Hematopoietic multipotent progenitor cell treated with erythropoietin and hydrocortisone succinate and interleukin-3 and kit ligand, for 8 days (in vitro differentiated cells): ENCODE measurements at regions not wholly inside any gene's neighbourhood (a gene's known extent, or its start where the extent isn't known, plus 50 kb on each side); places are given as distances from the start of the nearest gene placed in this dataset.

Experiments
- DNase-seq: peaks from one replicate; pipeline ENCODE4 v3.0.0-alpha.2; 2015

DNA sequence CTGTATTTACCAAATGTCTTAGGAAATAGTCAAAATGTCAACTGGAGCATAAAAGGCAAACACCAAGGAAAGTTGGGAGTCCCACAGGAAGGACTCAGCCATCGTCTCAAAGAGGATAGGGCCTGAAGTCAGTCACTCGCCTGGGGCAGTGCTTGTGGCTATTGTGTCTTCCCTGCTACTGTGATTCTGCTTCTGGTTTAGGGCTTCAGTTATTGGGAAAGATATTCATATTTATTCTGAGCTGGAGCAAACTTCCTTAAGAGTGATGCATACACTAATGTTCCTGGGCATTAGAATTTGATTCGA lies 118.1 kb downstream of the EDEM1 start:
- DNase-seq: no peak

- DNase-seq: no peak
These were observed 121.7 kb downstream of the EDEM1 start for GRCh38 chr3:5309171-5309570.

DNA sequence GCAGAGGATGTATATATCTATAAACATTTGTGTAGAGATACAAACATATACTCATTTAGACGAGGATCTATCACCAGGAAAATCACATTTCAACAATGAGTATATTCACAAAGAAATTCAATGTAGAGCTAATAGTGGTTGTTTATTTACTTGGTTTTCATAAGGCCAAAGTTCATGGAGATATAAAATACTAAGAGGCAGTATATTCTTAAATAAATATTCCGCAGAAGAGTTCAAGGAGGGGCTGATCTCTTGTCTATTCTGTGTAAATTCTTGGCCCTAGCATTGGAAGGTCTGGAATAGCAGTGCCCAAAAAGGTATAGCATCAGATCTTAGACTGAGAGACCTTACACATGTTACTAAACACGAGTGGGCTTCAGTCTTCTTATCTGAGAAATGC lies 122.1 kb downstream of the EDEM1 start:
- no peak for DNase-seq

GRCh38 chr3:5310509-5310908 lies 123.0 kb downstream of the EDEM1 start:
- DNase-seq: no peak

- DNase-seq: no peak
These were observed 124.8 kb downstream of the EDEM1 start for GRCh38 chr3:5312290-5312689.

DNA sequence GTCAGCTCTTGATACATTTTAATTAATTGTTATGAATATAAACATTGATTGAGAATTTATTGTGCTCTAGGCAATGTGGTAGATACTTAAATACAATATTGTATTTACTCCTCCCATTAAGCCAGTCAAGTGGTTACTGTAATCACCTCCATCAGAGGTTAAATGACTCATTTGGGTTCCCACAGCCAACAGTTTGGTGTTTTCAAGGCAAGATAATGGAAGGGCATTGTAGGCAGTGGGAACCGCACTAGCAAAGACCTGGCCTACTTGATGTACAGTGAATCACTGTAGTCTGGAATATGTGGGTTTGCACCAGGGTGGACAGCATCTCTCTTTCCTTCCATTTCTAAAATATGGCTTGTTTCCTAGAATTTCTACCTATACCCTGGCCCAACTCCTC lies 127.4 kb downstream of the EDEM1 start:
- DNase-seq: peak; percentile 16

DNA sequence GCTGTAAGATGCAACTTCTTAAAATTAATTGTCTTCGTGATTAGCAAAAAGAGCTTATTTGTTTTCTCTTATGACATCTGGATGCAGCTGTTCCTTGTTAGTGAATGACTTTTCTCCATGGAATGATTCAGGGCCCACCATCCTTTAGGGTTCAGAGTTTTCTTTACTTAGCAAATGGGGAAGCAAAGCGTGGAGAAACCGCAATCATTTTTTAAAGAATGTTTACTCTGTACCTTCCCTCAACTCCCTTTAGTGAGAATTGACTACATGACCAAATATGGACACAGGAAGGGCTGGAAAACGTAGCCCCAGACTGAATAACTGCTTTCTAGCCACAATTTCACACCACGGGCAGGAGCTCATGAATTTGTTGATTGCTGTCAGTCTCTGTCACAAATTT lies 130.1 kb downstream of the EDEM1 start:
- DNase-seq: no peak

GRCh38 chr3:5319454-5319853 lies 131.9 kb downstream of the EDEM1 start:
- DNase-seq: no peak

GRCh38 chr3:5321666-5322340 lies 134.3 kb downstream of the EDEM1 start:
- no peak for DNase-seq

DNA sequence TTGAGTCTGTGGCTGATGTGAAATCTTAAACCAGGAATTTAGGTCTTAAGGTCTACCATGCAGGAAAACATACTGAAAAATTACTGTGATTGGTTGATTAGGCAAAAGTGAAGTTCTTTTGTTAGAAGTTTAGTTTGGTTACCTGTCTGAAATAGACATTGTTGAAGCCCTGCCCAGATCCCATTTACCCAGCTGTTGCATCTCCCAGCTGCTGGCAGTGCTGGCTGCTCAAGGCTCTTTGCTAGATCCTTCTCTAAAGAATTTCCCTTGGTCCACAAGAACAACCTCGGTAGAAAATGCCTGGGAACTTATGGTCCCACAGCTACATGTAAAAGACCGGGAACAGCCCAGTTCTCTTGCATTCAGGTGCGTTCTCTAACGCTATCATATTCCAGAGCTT lies 137.3 kb downstream of the EDEM1 start:
- no peak for DNase-seq

- DNase-seq: no peak
These were observed 142.8 kb downstream of the EDEM1 start for GRCh38 chr3:5330152-5330810.

DNA sequence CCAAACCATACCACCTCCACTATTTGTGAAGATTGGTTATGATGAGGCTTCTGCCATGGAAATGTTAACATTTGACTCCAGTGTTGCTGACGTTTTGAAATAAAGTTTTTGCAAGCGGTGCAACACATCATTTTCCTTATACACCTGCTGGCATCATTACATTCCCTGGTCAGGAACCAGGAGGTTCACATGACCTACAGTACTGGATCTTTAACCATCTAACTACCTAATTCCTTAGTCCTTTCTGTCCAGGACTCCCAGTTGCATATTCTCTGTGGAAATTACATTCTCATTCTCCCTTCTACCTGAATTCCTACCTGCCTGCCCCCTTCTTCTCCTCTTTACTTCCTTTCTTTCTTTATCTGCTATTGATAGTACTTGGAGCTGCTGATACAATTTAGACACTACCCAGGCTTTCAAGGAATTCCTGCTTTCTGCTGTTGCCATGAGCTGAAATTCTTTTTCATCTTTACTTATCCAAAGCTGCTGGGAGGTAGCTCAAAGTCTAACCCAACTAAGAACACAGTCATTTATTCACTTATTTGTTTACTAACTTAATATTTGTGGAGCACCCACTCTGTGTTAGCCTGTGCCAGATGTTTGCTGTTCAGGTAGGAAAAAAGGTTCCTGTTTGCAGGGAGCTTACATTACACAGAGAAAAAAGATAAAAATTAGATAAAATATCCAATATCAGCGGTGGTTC lies 144.2 kb downstream of the EDEM1 start:
- no peak for DNase-seq

DNA sequence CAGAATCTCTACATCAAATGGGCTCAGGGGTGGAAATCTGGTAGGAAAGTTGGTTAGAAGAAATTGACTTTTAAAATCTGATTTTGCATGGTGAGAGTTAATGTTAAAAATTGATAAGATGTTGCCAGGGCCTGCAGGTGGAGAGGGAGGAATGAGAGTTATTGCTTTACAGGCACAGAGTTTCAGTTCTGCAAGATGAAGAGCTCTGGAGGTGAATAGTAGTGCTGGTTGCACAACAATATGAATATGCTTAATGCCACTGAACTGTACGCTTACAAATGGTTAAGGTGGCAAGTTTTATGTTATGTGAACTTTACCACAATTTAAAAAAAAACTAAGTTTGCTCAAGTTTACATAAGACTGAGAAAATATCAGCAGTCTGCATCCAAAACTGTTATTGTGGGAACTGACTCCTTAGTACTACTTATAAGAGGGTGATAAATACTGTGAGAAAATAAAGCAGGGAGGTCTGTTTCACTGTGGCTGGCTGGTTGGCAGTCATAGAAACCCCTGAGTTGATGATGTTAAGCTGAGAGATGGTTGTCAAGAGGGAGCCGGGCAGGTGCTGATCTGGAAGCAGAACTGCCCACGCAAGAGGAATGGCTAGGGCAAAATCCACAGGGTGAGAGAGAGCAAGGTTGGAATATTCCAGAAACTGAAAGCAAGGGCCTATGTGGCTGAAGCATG lies 144.9 kb downstream of the EDEM1 start:
- DNase-seq: no peak

GRCh38 chr3:5339967-5340535 lies 152.5 kb downstream of the EDEM1 start:
- no peak for DNase-seq

GRCh38 chr3:5341610-5342009 lies 154.1 kb downstream of the EDEM1 start:
- DNase-seq: no peak

DNA sequence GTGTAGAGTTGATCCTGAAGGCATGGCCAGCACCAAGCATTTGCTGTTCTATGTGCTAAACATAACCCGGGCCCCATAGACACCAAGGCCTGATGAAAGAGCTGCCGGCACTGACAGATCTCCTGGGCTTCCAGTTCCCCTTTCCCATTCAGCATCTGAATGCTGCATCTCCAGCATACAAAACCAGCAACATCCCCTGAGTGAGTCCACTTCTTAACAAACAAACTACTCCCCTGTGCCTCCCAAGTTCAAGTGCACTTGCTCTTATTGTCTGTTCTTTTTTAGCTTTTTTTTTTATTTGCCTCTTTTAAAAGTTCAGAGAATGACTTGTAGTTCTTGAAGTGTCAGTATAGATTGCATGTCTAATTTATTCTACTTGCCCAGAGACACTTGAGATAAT lies 156.0 kb downstream of the EDEM1 start:
- DNase-seq: no peak

DNA sequence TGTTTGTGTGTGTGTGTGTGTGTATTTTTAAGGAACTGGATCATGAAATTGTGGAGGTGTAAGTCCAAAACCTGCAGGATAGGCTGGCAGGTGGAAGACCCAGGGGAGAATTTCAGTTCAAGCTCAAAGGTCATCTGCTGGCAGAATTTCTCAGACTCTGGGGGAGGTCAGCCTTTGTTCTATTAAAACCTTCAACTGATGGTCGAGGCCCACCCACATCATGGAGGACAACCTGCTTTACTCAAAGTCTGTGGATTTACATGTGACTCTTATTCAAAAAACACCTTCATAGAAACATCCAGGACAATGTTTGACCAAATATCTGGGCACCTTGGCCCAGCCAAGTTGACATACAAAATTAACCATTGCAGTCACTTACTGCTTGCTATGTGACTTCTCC lies 157.2 kb downstream of the EDEM1 start:
- DNase-seq: no peak

- DNase-seq: no peak
These were observed 160.0 kb downstream of the EDEM1 start for GRCh38 chr3:5347486-5347885.

DNA sequence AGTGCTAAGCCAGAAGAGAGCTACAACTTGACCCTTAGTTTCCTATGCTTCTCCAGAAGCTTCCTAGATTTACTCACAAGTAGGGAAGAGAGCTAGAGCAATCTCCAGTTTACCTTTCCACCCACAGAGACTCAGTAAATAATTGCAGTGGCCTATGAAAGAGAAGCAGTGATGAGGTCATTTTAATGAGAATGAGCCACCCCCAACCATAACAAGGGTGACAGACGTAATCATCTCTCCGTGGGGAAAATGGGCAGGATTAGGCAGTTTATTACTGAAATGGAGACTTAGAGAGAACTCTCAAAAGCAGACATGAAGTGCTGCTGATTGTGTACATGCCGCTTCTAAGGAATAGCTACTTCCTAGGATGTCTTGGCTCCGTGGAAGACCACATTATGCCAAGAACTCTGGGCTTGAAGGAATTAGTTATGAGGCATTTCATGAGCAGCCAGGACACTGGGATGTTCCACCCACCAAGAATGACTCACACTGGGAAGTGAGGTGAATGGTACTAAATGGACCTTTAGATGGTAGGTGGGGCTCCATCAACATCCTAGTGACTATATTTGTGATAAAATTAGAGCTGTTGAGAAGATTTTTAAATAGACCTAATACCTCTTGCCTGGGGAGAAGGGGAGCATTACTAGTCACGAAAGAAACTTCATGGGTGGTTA lies 160.9 kb downstream of the EDEM1 start:
- no peak for DNase-seq

- DNase-seq: peak; percentile 42
These were observed 161.8 kb downstream of the EDEM1 start for GRCh38 chr3:5349343-5349742.

DNA sequence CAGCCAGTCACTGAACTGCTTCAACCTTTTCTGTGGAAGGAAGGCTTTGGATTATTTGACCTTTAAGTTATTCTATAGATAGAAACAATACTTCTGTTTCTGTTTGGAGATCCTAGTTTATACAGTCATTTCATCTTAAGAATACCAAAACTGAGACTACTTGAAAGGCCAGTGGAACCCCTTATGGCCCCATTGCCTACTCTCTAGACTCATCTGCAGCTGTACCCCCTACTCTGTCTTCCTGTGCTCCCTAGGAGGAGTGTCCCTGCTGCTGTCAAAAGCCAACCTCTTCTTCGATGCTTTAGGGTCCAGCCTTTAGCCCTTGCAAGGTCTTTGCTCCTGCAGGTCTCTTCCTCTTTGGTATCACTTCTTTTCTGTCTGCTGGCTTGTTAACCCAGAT lies 169.6 kb downstream of the EDEM1 start:
- no peak for DNase-seq

- DNase-seq: no peak
These were observed 171.4 kb downstream of the EDEM1 start for GRCh38 chr3:5358911-5359310.

- DNase-seq: no peak
These were observed 172.9 kb downstream of the EDEM1 start for GRCh38 chr3:5360453-5360852.
